Astrocyte of the cerebellum (primary cell): ENCODE measurements at regions not wholly inside any gene's neighbourhood (a gene's known extent, or its start where the extent isn't known, plus 50 kb on each side); places are given as distances from the start of the nearest gene placed in this dataset.

Source experiments
- DNase-seq: peaks from one replicate; pipeline ENCODE4 v3.0.0-alpha.2; 2011; ENCODE audit warnings: low read depth
- H3K4me3 ChIP-seq: 2 replicates; pipeline ENCODE4 v1.5.1; 2011; ENCODE audit warnings: mild to moderate bottlenecking, low read depth, low read length, moderate library complexity
- CTCF ChIP-seq: IDR thresholded peaks from 2 replicates; pipeline ENCODE4 v1.5.1; 2012; ENCODE audit warnings: low read length, low read depth, moderate library complexity, mild to moderate bottlenecking; ENCODE audit errors: missing control alignments
- in situ Hi-C: cut with HindIII; loops from 2 replicates; pipeline ENCODE4 v1.10.0; 2017; ENCODE audit warnings: low sequenced_read_pairs

GRCh38 chr2:81328968-81329367, 1024.4 kb upstream of the LRRTM1 start:
- in situ Hi-C loops, result no loop called here
- no peak for TF ChIP-seq CTCF
- no peak overlapping the region for H3K4me3 ChIP-seq
- no peak for DNase-seq

GRCh38 chr2:81327911-81328310, 1023.4 kb upstream of the LRRTM1 start:
- no peak overlapping the region for H3K4me3 ChIP-seq
- TF ChIP-seq CTCF, result no peak
- in situ Hi-C loops, result no loop called here
- no peak for DNase-seq

GRCh38 chr2:81324046-81324445, 1019.5 kb upstream of the LRRTM1 start:
- no peak overlapping the region for H3K4me3 ChIP-seq
- no peak for DNase-seq
- TF ChIP-seq CTCF, result no peak
- in situ Hi-C loops, result no loop called here

GRCh38 chr2:81304154-81304830, 999.7 kb upstream of the LRRTM1 start:
- in situ Hi-C loops, result no loop called here
- no peak for TF ChIP-seq CTCF
- no peak for DNase-seq
- no peak overlapping the region for H3K4me3 ChIP-seq

GRCh38 chr2:81303321-81303720, 998.8 kb upstream of the LRRTM1 start:
- H3K4me3 ChIP-seq, result no peak overlapping the region
- TF ChIP-seq CTCF, result no peak
- no peak for DNase-seq
- in situ Hi-C loops, result no loop called here

GRCh38 chr2:81299841-81300240, 995.3 kb upstream of the LRRTM1 start:
- DNase-seq, result no peak
- in situ Hi-C loops, result no loop called here
- H3K4me3 ChIP-seq, result no peak overlapping the region
- no peak for TF ChIP-seq CTCF
